PC-3 (cell line): ENCODE measurements at regions not wholly inside any gene's neighbourhood (a gene's known extent, or its start where the extent isn't known, plus 50 kb on each side); places are given as distances from the start of the nearest gene placed in this dataset.

Experiments used
- ATAC-seq: fragments of 200-7000 bp; cut with Tn5 transposase; 2 replicates; pipeline ENCODE4 v1.9.1; 2020; ENCODE audit warnings: mild to moderate bottlenecking, moderate library complexity
- BruUV-seq: library from RNA; stranded (reverse); fragments of 400-500 nt; replicated peaks from 2 replicates; lab custom pipeline; 2021; lab: Mats Ljungman, UMichigan
- CTCF ChIA-PET: fragments of 300-600 bp; sonication (Branson Sonifier 250); formaldehyde crosslinking; loops from one replicate; lab custom pipeline; 2022; ENCODE audit warnings: antibody characterized with exemption; lab: Charles Lee
- POLR2A ChIA-PET: fragments of 300-600 bp; sonication (Branson Sonifier 250); formaldehyde crosslinking; loops from one replicate; lab custom pipeline; 2022; ENCODE audit warnings: antibody characterized with exemption; ENCODE audit not compliant: unreplicated experiment; lab: Charles Lee
- DNase-seq: peaks from one replicate; pipeline ENCODE4 v3.0.0-alpha.2; 2015
- H2AFZ ChIP-seq: fragments of 300-600 bp; sonication (generic); 2 replicates; pipeline ENCODE4 v1.6.0; 2016; ENCODE audit warnings: antibody characterized with exemption, low read length
- H3F3A ChIP-seq: fragments of 300-600 bp; sonication (generic); one replicate; pipeline ENCODE4 v1.6.0; 2017; ENCODE audit warnings: antibody characterized with exemption, low read length, control low read depth, mild to moderate bottlenecking; ENCODE audit not compliant: unreplicated experiment
- H3K27ac ChIP-seq: fragments of 300-600 bp; sonication (generic); 2 replicates; pipeline ENCODE4 v1.5.1; 2016; ENCODE audit warnings: mild to moderate bottlenecking, low read length
- H3K27me3 ChIP-seq: fragments of 300-600 bp; sonication (generic); 2 replicates; pipeline ENCODE4 v1.6.1; 2016; ENCODE audit warnings: low read length, mixed read lengths
- H3K36me3 ChIP-seq: fragments of 300-600 bp; sonication (generic); 2 replicates; pipeline ENCODE4 v1.6.1; 2016; ENCODE audit warnings: low read depth, mixed run types, low read length, mixed read lengths
- H3K4me1 ChIP-seq: fragments of 300-600 bp; sonication (generic); 2 replicates; pipeline ENCODE4 v1.5.1; 2016; ENCODE audit warnings: low read length; ENCODE audit not compliant: insufficient read depth
- H3K4me2 ChIP-seq: fragments of 300-600 bp; sonication (generic); 2 replicates; pipeline ENCODE4 v1.6.0; 2016; ENCODE audit warnings: low read length
- H3K4me3 ChIP-seq: fragments of 300-600 bp; sonication (generic); 2 replicates; pipeline ENCODE4 v1.5.1; 2016; ENCODE audit warnings: mild to moderate bottlenecking, low read length, mixed read lengths
- H3K79me2 ChIP-seq: fragments of 300-600 bp; sonication (generic); 2 replicates; pipeline ENCODE4 v1.6.1; 2017; ENCODE audit warnings: low read length, mixed read lengths
- H3K9ac ChIP-seq: fragments of 300-600 bp; sonication (generic); 2 replicates; pipeline ENCODE4 v1.6.0; 2016; ENCODE audit warnings: mild to moderate bottlenecking, low read length
- H3K9me2 ChIP-seq: fragments of 300-600 bp; sonication (generic); replicated peaks from 2 replicates; pipeline ENCODE4 v1.6.1; 2016; ENCODE audit warnings: mixed run types, low read length, mixed read lengths
- H3K9me3 ChIP-seq: fragments of 300-600 bp; sonication (generic); 2 replicates; pipeline ENCODE4 v1.6.1; 2016; ENCODE audit warnings: low read length, mixed read lengths
- H4K20me1 ChIP-seq: fragments of 300-600 bp; sonication (generic); 2 replicates; pipeline ENCODE4 v1.6.1; 2016; ENCODE audit warnings: low read length, mixed read lengths
- CTCF ChIP-seq: fragments of 300-600 bp; sonication (generic); conservative IDR thresholded peaks from 2 replicates; pipeline ENCODE4 v1.5.1; 2017; ENCODE audit warnings: antibody characterized with exemption, low read depth, mild to moderate bottlenecking, low read length
- EZH2 ChIP-seq: fragments of 300-600 bp; sonication (generic); IDR thresholded peaks from one replicate; pipeline ENCODE4 v1.6.1; 2017; ENCODE audit warnings: antibody characterized with exemption, mild to moderate bottlenecking, low read length; ENCODE audit not compliant: unreplicated experiment
- EZH2phosphoT487 ChIP-seq: fragments of 300-600 bp; sonication (generic); IDR thresholded peaks from 2 replicates; pipeline ENCODE4 v1.6.1; 2018; ENCODE audit warnings: mild to moderate bottlenecking, antibody characterized with exemption, low read length, borderline replicate concordance
- intact Hi-C: fragments of 100-400 bp; cut with micrococcal nuclease; formaldehyde crosslinking; loops from 2 replicates; pipeline ENCODE4 v1.9.0; 2023

GRCh38 chr20:11188843-11189603 lies 515.2 kb upstream of the JAG1 start:
- POLR2A ChIA-PET, result no interaction called here
- BruUV-seq, result no TSS peak
- CTCF ChIA-PET, result no interaction called here

GRCh38 chr20:11190741-11191140 lies 516.9 kb upstream of the JAG1 start:
- H3K27ac ChIP-seq, result no peak overlapping the region
- H3K79me2 ChIP-seq, result no peaks in the 10 kb centered on the region
- no peaks in the 10 kb centered on the region for H3K9me2 ChIP-seq
- CTCF ChIA-PET, result no interaction called here
- H2AFZ ChIP-seq, result no peak overlapping the region
- peaks cover 10% of the 10 kb centered on the region; the same call in 1 of the 2 replicates for H3K4me1 ChIP-seq
- no peaks in the 10 kb centered on the region for H3K9me3 ChIP-seq
- H3K9ac ChIP-seq, result no peak overlapping the region
- no peaks in the 10 kb centered on the region for H3K27me3 ChIP-seq
- DNase-seq (no peak), ATAC-seq (no peak)
- H3K4me3 ChIP-seq, result no peak overlapping the region
- H3K4me2 ChIP-seq, result no peak overlapping the region
- no TSS peak for BruUV-seq
- no peaks in the 10 kb centered on the region for H3F3A ChIP-seq
- TF ChIP-seq EZH2phosphoT487 (no peak), EZH2 (no peak), CTCF (no peak)
- intact Hi-C loops, result no loop called here
- no peaks in the 10 kb centered on the region for H3K36me3 ChIP-seq
- H4K20me1 ChIP-seq, result no peaks in the 10 kb centered on the region
- POLR2A ChIA-PET, result no interaction called here

More at GRCh38 chr20:11188843-11189603, 515.2 kb upstream of the JAG1 start:
- DNase-seq (no peak), ATAC-seq (no peak)
- Histone ChIP-seq H3F3A (no peaks in the 10 kb centered on the region), H3K9me3 (0 out of 2 replicates have a peak, but pooled peaks cover 11% of the 10 kb centered on the region), H3K79me2 (no peaks in the 10 kb centered on the region), H3K4me3 (no peak overlapping the region), H3K4me2 (no peak overlapping the region), H3K36me3 (no peaks in the 10 kb centered on the region), H2AFZ (no peak overlapping the region), H3K27me3 (no peaks in the 10 kb centered on the region), H3K27ac (no peak overlapping the region), H4K20me1 (no peaks in the 10 kb centered on the region), H3K9ac (no peak overlapping the region), H3K4me1 (peaks cover 7% of the 10 kb centered on the region; the same call in 1 of the 2 replicates), H3K9me2 (no peaks in the 10 kb centered on the region)
- intact Hi-C loops, result no loop called here
- TF ChIP-seq EZH2 (no peak), CTCF (no peak), EZH2phosphoT487 (no peak)

- Histone ChIP-seq H4K20me1 (no peaks in the 10 kb centered on the region), H3K4me2 (no peak overlapping the region), H3K4me1 (peaks cover 15% of the 10 kb centered on the region), H3K9me3 (no peaks in the 10 kb centered on the region), H3K9me2 (no peaks in the 10 kb centered on the region), H3K4me3 (no peak overlapping the region), H3K36me3 (no peaks in the 10 kb centered on the region), H3K27ac (no peak overlapping the region), H3F3A (no peaks in the 10 kb centered on the region), H3K9ac (no peak overlapping the region), H3K79me2 (no peaks in the 10 kb centered on the region), H2AFZ (no peak overlapping the region), H3K27me3 (no peaks in the 10 kb centered on the region)
- no peak for ATAC-seq
- ChIA-PET POLR2A (no interaction called here), CTCF (no interaction called here)
- BruUV-seq, result no TSS peak
- no peak for TF ChIP-seq EZH2phosphoT487
- TF ChIP-seq EZH2, result no peak
- no peak for TF ChIP-seq CTCF
- DNase-seq, result no peak
- intact Hi-C loops, result no loop called here
Observed at GRCh38 chr20:11192106-11192505, 518.3 kb upstream of the JAG1 start.
